ENCODE measurements at regions not wholly inside any gene's neighbourhood (a gene's known extent, or its start where the extent isn't known, plus 50 kb on each side); places are given as distances from the start of the nearest gene placed in this dataset.

DNA sequence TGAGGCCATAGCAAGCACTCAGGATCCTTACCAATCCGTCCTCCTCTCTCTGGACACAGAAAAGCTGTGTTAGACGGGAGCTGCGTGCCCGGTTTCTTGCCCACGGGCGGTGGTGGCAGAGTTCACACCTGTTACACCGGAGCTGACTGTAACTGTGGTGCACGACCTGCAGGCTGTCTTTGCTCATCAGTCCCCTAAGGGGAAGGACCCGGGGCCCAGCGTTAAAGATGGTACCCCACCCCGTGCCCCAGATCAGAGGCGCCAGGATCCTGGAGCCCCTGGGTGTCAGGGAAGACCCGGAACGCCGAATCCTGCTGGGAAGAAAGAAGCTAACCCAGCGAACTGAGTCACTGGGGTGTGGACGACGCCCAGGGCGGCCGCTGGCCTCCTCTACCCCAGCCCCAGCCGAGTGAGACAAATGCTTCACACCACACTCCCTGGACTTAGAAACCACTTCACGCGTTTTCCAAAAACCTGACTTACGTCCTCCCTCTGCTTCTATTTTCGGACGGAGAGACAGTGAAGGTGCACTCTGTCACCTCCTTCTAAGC lies 293.6 kb upstream of the SALL3 start:
- Histone ChIP-seq H3K4me3 (ENCODE audit: low read depth, low read length) (no peak overlapping the region), H3K27me3 (ENCODE audit: control insufficient read depth, insufficient read depth, low read length) (no peaks in the 10 kb centered on the region), H3K36me3 (ENCODE audit: control insufficient read depth, insufficient read depth, low read length) (no peaks in the 10 kb centered on the region)
- no peak for DNase-seq (ENCODE audit: low read depth)
- TF ChIP-seq CTCF (IDR thresholded peaks at IDR 0.05; ENCODE audit: insufficient read depth, low read length, poor library complexity, severe bottlenecking): no peak

GRCh38 chr18:78686976-78687685 lies 292.5 kb upstream of the SALL3 start:
- Histone ChIP-seq H3K27me3 (ENCODE audit: control insufficient read depth, insufficient read depth, low read length) (no peaks in the 10 kb centered on the region), H3K36me3 (ENCODE audit: control insufficient read depth, insufficient read depth, low read length) (no peaks in the 10 kb centered on the region), H3K4me3 (ENCODE audit: low read depth, low read length) (no peak overlapping the region)
- TF ChIP-seq CTCF (IDR thresholded peaks at IDR 0.05; ENCODE audit: insufficient read depth, low read length, poor library complexity, severe bottlenecking): no peak
- DNase-seq (ENCODE audit: low read depth): no peak

DNA sequence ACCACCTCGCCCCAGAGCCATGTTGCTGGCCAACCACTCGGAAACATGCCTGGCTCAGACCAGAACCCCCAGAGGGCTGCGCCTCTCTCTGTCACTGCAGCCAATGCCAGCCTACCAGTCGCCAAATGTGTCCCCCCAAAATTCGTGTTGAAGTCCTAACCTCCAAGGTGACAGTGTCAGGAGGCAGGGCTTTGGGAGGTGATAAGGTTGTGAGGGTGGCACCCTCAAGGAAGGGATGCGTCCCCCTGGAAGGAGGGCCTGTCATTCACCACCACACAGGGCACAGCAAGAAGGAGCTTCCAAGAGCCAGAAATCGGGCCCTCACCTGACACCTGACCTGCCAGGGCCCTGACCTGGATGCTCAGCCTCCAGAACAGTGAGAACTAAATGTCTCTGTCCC lies 291.9 kb upstream of the SALL3 start:
- TF ChIP-seq CTCF (IDR thresholded peaks at IDR 0.05; ENCODE audit: insufficient read depth, low read length, poor library complexity, severe bottlenecking): no peak
- DNase-seq (ENCODE audit: low read depth): no peak
- Histone ChIP-seq H3K27me3 (ENCODE audit: control insufficient read depth, insufficient read depth, low read length) (no peaks in the 10 kb centered on the region), H3K36me3 (ENCODE audit: control insufficient read depth, insufficient read depth, low read length) (no peaks in the 10 kb centered on the region), H3K4me3 (ENCODE audit: low read depth, low read length) (no peak overlapping the region)

GRCh38 chr18:78688249-78688648 lies 291.4 kb upstream of the SALL3 start:
- no peak for DNase-seq (ENCODE audit: low read depth)
- no peaks in the 10 kb centered on the region for H3K36me3 ChIP-seq (ENCODE audit: control insufficient read depth, insufficient read depth, low read length)
- no peak for TF ChIP-seq CTCF (IDR thresholded peaks at IDR 0.05; ENCODE audit: insufficient read depth, low read length, poor library complexity, severe bottlenecking)
- H3K27me3 ChIP-seq (ENCODE audit: control insufficient read depth, insufficient read depth, low read length): no peaks in the 10 kb centered on the region
- H3K4me3 ChIP-seq (ENCODE audit: low read depth, low read length): no peak overlapping the region

- no peak overlapping the region for H3K4me3 ChIP-seq (ENCODE audit: low read depth, low read length)
- no peak for DNase-seq (ENCODE audit: low read depth)
- H3K27me3 ChIP-seq (ENCODE audit: control insufficient read depth, insufficient read depth, low read length): no peaks in the 10 kb centered on the region
- no peak for TF ChIP-seq CTCF (IDR thresholded peaks at IDR 0.05; ENCODE audit: insufficient read depth, low read length, poor library complexity, severe bottlenecking)
- H3K36me3 ChIP-seq (ENCODE audit: control insufficient read depth, insufficient read depth, low read length): no peaks in the 10 kb centered on the region
Observed at GRCh38 chr18:78688916-78689315, 290.7 kb upstream of the SALL3 start.

DNA sequence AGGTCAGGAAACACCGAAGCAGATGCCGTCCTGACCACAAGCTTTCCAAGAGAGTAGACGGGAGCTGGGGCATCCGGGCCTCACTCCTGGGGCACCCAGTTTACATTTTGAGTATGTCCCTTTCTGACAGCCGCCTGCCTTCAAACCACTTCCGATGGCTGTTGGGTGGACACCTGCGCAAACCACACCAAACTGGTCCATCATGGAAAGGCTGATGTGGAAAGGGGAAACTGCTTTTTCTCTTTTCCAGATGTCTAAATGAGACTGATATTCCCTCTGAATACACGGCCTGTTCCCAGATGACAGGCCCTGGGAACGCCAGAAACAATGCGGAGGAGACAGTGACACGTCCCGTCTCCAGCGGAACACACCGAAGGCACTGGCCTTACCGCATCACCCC lies 290.0 kb upstream of the SALL3 start:
- DNase-seq (ENCODE audit: low read depth): no peak
- Histone ChIP-seq H3K27me3 (ENCODE audit: control insufficient read depth, insufficient read depth, low read length) (no peaks in the 10 kb centered on the region), H3K36me3 (ENCODE audit: control insufficient read depth, insufficient read depth, low read length) (no peaks in the 10 kb centered on the region), H3K4me3 (ENCODE audit: low read depth, low read length) (no peak overlapping the region)
- TF ChIP-seq CTCF (IDR thresholded peaks at IDR 0.05; ENCODE audit: insufficient read depth, low read length, poor library complexity, severe bottlenecking): no peak
